Mucosa of stomach (tissue), 1 donor: ENCODE measurements at regions not wholly inside any gene's neighbourhood (a gene's known extent, or its start where the extent isn't known, plus 50 kb on each side); places are given as distances from the start of the nearest gene placed in this dataset.
"Not testable (repeated sequence)": the region's sequence is repeated elsewhere in the genome, so short reads cannot be mapped to it uniquely, and the experiment has no call there.

Experiments
- H3K27me3 ChIP-seq: one replicate; pipeline ENCODE4 v1.7.0; 2013; ENCODE audit warnings: mild to moderate bottlenecking, low read length; ENCODE audit not compliant: control insufficient read depth, insufficient read depth
- H3K36me3 ChIP-seq: one replicate; pipeline ENCODE4 v1.7.0; 2013; ENCODE audit warnings: low read length; ENCODE audit not compliant: control insufficient read depth, insufficient read depth
- H3K4me1 ChIP-seq: one replicate; pipeline ENCODE4 v1.7.0; 2013; ENCODE audit warnings: mild to moderate bottlenecking, low read length; ENCODE audit not compliant: control insufficient read depth, insufficient read depth
- H3K4me3 ChIP-seq: one replicate; pipeline ENCODE4 v1.7.0; 2013; ENCODE audit warnings: low read length
- H3K9ac ChIP-seq: one replicate; pipeline ENCODE4 v1.7.0; 2013; ENCODE audit warnings: mild to moderate bottlenecking, low read length, moderate library complexity
- H3K9me3 ChIP-seq: one replicate; pipeline ENCODE4 v1.7.0; 2013; ENCODE audit warnings: mild to moderate bottlenecking, low read length, moderate library complexity; ENCODE audit not compliant: control insufficient read depth
- donor health status: Pancreatic carcinoma.

- Histone ChIP-seq H3K9ac (no peak overlapping the region), H3K36me3 (no peaks in the 10 kb centered on the region), H3K4me3 (no peak overlapping the region), H3K9me3 (no peaks in the 10 kb centered on the region), H3K4me1 (no peaks in the 10 kb centered on the region), H3K27me3 (no peaks in the 10 kb centered on the region)
Measured at GRCh38 chr10:9331583-9332008, 1277.1 kb downstream of the GATA3 start.

- Histone ChIP-seq H3K4me3 (no peak overlapping the region), H3K9me3 (no peaks in the 10 kb centered on the region), H3K9ac (no peak overlapping the region), H3K36me3 (no peaks in the 10 kb centered on the region), H3K27me3 (no peaks in the 10 kb centered on the region), H3K4me1 (no peaks in the 10 kb centered on the region)
Measured at GRCh38 chr10:9334270-9334669, 1279.8 kb downstream of the GATA3 start.

GRCh38 chr10:9339716-9340115 is 1285.2 kb downstream of the GATA3 start:
- H3K36me3 ChIP-seq = no peaks in the 10 kb centered on the region
- no peaks in the 10 kb centered on the region for H3K4me1 ChIP-seq
- H3K4me3 ChIP-seq = no peak overlapping the region
- no peak overlapping the region for H3K9ac ChIP-seq
- no peaks in the 10 kb centered on the region for H3K27me3 ChIP-seq
- H3K9me3 ChIP-seq = no peaks in the 10 kb centered on the region

GRCh38 chr10:9342885-9343570 is 1288.5 kb downstream of the GATA3 start:
- H3K4me1 ChIP-seq = no peaks in the 10 kb centered on the region
- H3K9me3 ChIP-seq = no peaks in the 10 kb centered on the region
- H3K9ac ChIP-seq = no peak overlapping the region
- H3K4me3 ChIP-seq = no peak overlapping the region
- H3K36me3 ChIP-seq = no peaks in the 10 kb centered on the region
- no peaks in the 10 kb centered on the region for H3K27me3 ChIP-seq

- not testable (repeated sequence) for H3K9ac ChIP-seq, H3K4me1 ChIP-seq, H3K4me3 ChIP-seq, H3K36me3 ChIP-seq, H3K27me3 ChIP-seq, H3K9me3 ChIP-seq
Measured at GRCh38 chr10:9347933-9348332, 1293.4 kb downstream of the GATA3 start.

- Histone ChIP-seq H3K36me3 (no peaks in the 10 kb centered on the region), H3K9ac (no peak overlapping the region), H3K4me3 (no peak overlapping the region), H3K4me1 (no peaks in the 10 kb centered on the region), H3K27me3 (no peaks in the 10 kb centered on the region), H3K9me3 (no peaks in the 10 kb centered on the region)
Measured at GRCh38 chr10:9357471-9357870, 1303.0 kb downstream of the GATA3 start.

GRCh38 chr10:9362721-9363120 is 1308.2 kb downstream of the GATA3 start:
- H3K4me1 ChIP-seq = no peaks in the 10 kb centered on the region
- H3K27me3 ChIP-seq = no peaks in the 10 kb centered on the region
- H3K4me3 ChIP-seq = no peak overlapping the region
- H3K36me3 ChIP-seq = no peaks in the 10 kb centered on the region
- H3K9me3 ChIP-seq = no peaks in the 10 kb centered on the region
- H3K9ac ChIP-seq = no peak overlapping the region

- Histone ChIP-seq H3K4me3 (no peak overlapping the region), H3K36me3 (no peaks in the 10 kb centered on the region), H3K9me3 (no peaks in the 10 kb centered on the region), H3K4me1 (no peaks in the 10 kb centered on the region), H3K9ac (no peak overlapping the region), H3K27me3 (no peaks in the 10 kb centered on the region)
Measured at GRCh38 chr10:9379183-9379582, 1324.7 kb downstream of the GATA3 start.

- no peaks in the 10 kb centered on the region for H3K4me1 ChIP-seq
- H3K27me3 ChIP-seq = no peaks in the 10 kb centered on the region
- no peaks in the 10 kb centered on the region for H3K36me3 ChIP-seq
- H3K9ac ChIP-seq = no peak overlapping the region
- no peak overlapping the region for H3K4me3 ChIP-seq
- no peaks in the 10 kb centered on the region for H3K9me3 ChIP-seq
Measured at GRCh38 chr10:9381733-9382532, 1327.4 kb downstream of the GATA3 start.

- Histone ChIP-seq H3K9me3 (no peaks in the 10 kb centered on the region), H3K27me3 (no peaks in the 10 kb centered on the region), H3K4me1 (no peaks in the 10 kb centered on the region), H3K9ac (no peak overlapping the region), H3K36me3 (no peaks in the 10 kb centered on the region), H3K4me3 (no peak overlapping the region)
Measured at GRCh38 chr10:9382533-9382866, 1328.0 kb downstream of the GATA3 start.

GRCh38 chr10:9390516-9390915 is 1336.0 kb downstream of the GATA3 start:
- Histone ChIP-seq H3K4me3 (no peak overlapping the region), H3K4me1 (no peaks in the 10 kb centered on the region), H3K36me3 (no peaks in the 10 kb centered on the region), H3K27me3 (no peaks in the 10 kb centered on the region), H3K9ac (no peak overlapping the region), H3K9me3 (no peaks in the 10 kb centered on the region)

- H3K4me3 ChIP-seq = no peak overlapping the region
- H3K36me3 ChIP-seq = no peaks in the 10 kb centered on the region
- H3K9me3 ChIP-seq = no peaks in the 10 kb centered on the region
- H3K27me3 ChIP-seq = no peaks in the 10 kb centered on the region
- no peak overlapping the region for H3K9ac ChIP-seq
- H3K4me1 ChIP-seq = no peaks in the 10 kb centered on the region
Measured at GRCh38 chr10:9399275-9399983, 1344.9 kb downstream of the GATA3 start.
